ENCODE measurements at regions not wholly inside any gene's neighbourhood (a gene's known extent, or its start where the extent isn't known, plus 50 kb on each side); places are given as distances from the start of the nearest gene placed in this dataset.

GRCh38 chr6:126614642-126615504, 275.0 kb downstream of the CENPW start:
- DNase-seq (ENCODE audit: insufficient read length, low spot score, missing footprints): no peak
- TF ChIP-seq CTCF (IDR thresholded peaks at IDR 0.05; ENCODE audit: extremely low read depth, low read depth, low read length): no peak
- Histone ChIP-seq H3K4me2 (ENCODE audit: insufficient read depth, low read length) (no peak overlapping the region), H3K27me3 (ENCODE audit: insufficient read depth, low read length) (no peaks in the 10 kb centered on the region), H3K4me1 (ENCODE audit: insufficient read depth, low read length) (no peaks in the 10 kb centered on the region), H3K36me3 (ENCODE audit: insufficient read depth, low read length) (no peaks in the 10 kb centered on the region), H3K4me3 (ENCODE audit: insufficient read depth, low read length) (no peak overlapping the region), H3K9me3 (ENCODE audit: low read depth, low read length) (no peaks in the 10 kb centered on the region), H4K20me1 (ENCODE audit: insufficient read depth, low read length) (no peaks in the 10 kb centered on the region), H3K27ac (ENCODE audit: low read depth, low read length) (no peak overlapping the region), H3K79me2 (ENCODE audit: insufficient read depth, low read length) (no peaks in the 10 kb centered on the region), H2AFZ (ENCODE audit: low read length) (no peak overlapping the region)

DNA sequence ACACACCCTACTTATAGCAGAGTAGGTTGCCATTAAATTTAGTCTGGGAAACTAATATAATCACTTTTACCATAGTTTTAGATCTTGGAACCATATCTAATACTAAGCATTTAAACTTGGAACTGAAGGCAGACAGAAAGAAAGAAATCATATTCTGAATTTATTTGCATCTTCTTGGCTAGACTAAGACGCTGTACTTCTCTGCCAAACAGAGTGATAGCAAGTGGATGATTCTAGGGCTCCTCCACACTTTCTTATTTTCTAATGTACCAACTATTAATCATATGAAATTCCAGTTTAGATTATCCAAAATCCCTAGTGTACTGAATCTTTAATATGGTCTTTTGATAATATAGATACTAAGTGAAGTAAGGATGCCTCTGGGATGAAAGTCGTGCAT, 277.0 kb downstream of the CENPW start:
- Histone ChIP-seq H3K9me3 (ENCODE audit: low read depth, low read length) (no peaks in the 10 kb centered on the region), H3K27ac (ENCODE audit: low read depth, low read length) (no peak overlapping the region), H3K4me2 (ENCODE audit: insufficient read depth, low read length) (no peak overlapping the region), H3K79me2 (ENCODE audit: insufficient read depth, low read length) (no peaks in the 10 kb centered on the region), H3K36me3 (ENCODE audit: insufficient read depth, low read length) (no peaks in the 10 kb centered on the region), H3K4me3 (ENCODE audit: insufficient read depth, low read length) (no peak overlapping the region), H2AFZ (ENCODE audit: low read length) (no peak overlapping the region), H3K27me3 (ENCODE audit: insufficient read depth, low read length) (no peaks in the 10 kb centered on the region), H3K4me1 (ENCODE audit: insufficient read depth, low read length) (no peaks in the 10 kb centered on the region), H4K20me1 (ENCODE audit: insufficient read depth, low read length) (no peaks in the 10 kb centered on the region)
- no peak for TF ChIP-seq CTCF (IDR thresholded peaks at IDR 0.05; ENCODE audit: extremely low read depth, low read depth, low read length)
- no peak for DNase-seq (ENCODE audit: insufficient read length, low spot score, missing footprints)

DNA sequence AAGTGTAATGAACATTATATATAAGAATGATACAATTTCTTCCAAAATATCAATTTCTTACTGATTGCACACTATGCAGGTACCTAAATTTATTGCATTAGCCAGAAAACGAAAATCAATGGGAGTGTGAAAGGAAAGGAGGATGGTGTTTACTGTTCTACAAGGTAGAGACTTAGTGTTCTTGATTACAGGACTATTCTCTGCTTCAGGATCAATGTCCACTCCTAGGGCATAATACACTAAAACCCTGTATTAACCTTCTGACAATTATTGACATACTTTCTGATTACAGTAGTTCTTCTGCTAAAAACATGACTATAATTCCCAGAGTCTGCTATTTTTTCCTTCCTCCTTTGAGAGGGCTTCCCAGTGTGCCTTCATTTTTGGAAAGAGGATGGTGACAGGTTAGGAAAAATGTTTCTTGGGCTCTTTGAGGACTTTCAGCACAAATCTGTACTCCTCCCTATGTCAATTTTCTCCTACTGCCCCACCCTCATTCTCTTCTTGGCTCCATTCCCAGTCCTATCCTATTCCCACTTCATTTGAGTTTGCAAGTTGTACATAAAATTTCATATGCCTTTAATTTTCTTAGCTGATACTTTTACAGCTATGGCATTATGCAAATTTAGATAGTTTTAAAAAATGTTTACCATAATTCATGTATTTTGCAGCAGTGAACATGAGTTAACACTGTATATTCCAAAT, 278.9 kb downstream of the CENPW start:
- no peak overlapping the region for H3K27ac ChIP-seq (ENCODE audit: low read depth, low read length)
- H3K4me1 ChIP-seq (ENCODE audit: insufficient read depth, low read length): no peaks in the 10 kb centered on the region
- no peaks in the 10 kb centered on the region for H3K27me3 ChIP-seq (ENCODE audit: insufficient read depth, low read length)
- no peak for DNase-seq (ENCODE audit: insufficient read length, low spot score, missing footprints)
- no peaks in the 10 kb centered on the region for H3K79me2 ChIP-seq (ENCODE audit: insufficient read depth, low read length)
- H3K4me3 ChIP-seq (ENCODE audit: insufficient read depth, low read length): no peak overlapping the region
- no peak overlapping the region for H2AFZ ChIP-seq (ENCODE audit: low read length)
- H3K36me3 ChIP-seq (ENCODE audit: insufficient read depth, low read length): no peaks in the 10 kb centered on the region
- H3K9me3 ChIP-seq (ENCODE audit: low read depth, low read length): no peaks in the 10 kb centered on the region
- TF ChIP-seq CTCF (IDR thresholded peaks at IDR 0.05; ENCODE audit: extremely low read depth, low read depth, low read length): no peak
- H4K20me1 ChIP-seq (ENCODE audit: insufficient read depth, low read length): no peaks in the 10 kb centered on the region
- H3K4me2 ChIP-seq (ENCODE audit: insufficient read depth, low read length): no peak overlapping the region

GRCh38 chr6:126620719-126621118, 280.8 kb downstream of the CENPW start:
- Histone ChIP-seq H3K27ac (ENCODE audit: low read depth, low read length) (no peak overlapping the region), H2AFZ (ENCODE audit: low read length) (no peak overlapping the region), H3K27me3 (ENCODE audit: insufficient read depth, low read length) (no peaks in the 10 kb centered on the region), H4K20me1 (ENCODE audit: insufficient read depth, low read length) (no peaks in the 10 kb centered on the region), H3K36me3 (ENCODE audit: insufficient read depth, low read length) (no peaks in the 10 kb centered on the region), H3K9me3 (ENCODE audit: low read depth, low read length) (no peaks in the 10 kb centered on the region), H3K4me3 (ENCODE audit: insufficient read depth, low read length) (no peak overlapping the region), H3K79me2 (ENCODE audit: insufficient read depth, low read length) (no peaks in the 10 kb centered on the region), H3K4me1 (ENCODE audit: insufficient read depth, low read length) (no peaks in the 10 kb centered on the region), H3K4me2 (ENCODE audit: insufficient read depth, low read length) (no peak overlapping the region)
- no peak for DNase-seq (ENCODE audit: insufficient read length, low spot score, missing footprints)
- TF ChIP-seq CTCF (IDR thresholded peaks at IDR 0.05; ENCODE audit: extremely low read depth, low read depth, low read length): no peak

All from osteoblast (primary cell).